Endodermal cell (in vitro differentiated cells): ENCODE measurements at regions not wholly inside any gene's neighbourhood (a gene's known extent, or its start where the extent isn't known, plus 50 kb on each side); places are given as distances from the start of the nearest gene placed in this dataset.

ENCODE experiments used
- DNase-seq: peaks from one replicate; pipeline ENCODE4 v3.0.0-alpha.2; 2017
- H3K27ac ChIP-seq: 2 replicates; pipeline ENCODE4 v1.5.1; 2013; ENCODE audit warnings: mild to moderate bottlenecking, low read depth, low read length, moderate library complexity
- H3K27me3 ChIP-seq: 2 replicates; pipeline ENCODE4 v1.6.1; 2013; ENCODE audit warnings: mild to moderate bottlenecking, low read length, moderate library complexity; ENCODE audit not compliant: insufficient read depth, control insufficient read depth, poor library complexity, severe bottlenecking
- H3K36me3 ChIP-seq: 2 replicates; pipeline ENCODE4 v1.7.0; 2013; ENCODE audit warnings: mild to moderate bottlenecking, low read length, moderate library complexity; ENCODE audit not compliant: control insufficient read depth, insufficient read depth
- H3K4me1 ChIP-seq: one replicate; pipeline ENCODE4 v1.7.0; 2013; ENCODE audit warnings: low read length; ENCODE audit not compliant: control insufficient read depth, insufficient read depth
- H3K4me3 ChIP-seq: 2 replicates; pipeline ENCODE4 v1.5.1; 2013; ENCODE audit warnings: mild to moderate bottlenecking, low read length, moderate library complexity
- H3K9ac ChIP-seq: 2 replicates; pipeline ENCODE4 v1.6.1; 2013; ENCODE audit warnings: mild to moderate bottlenecking, low read length, moderate library complexity; ENCODE audit not compliant: poor library complexity, severe bottlenecking; ENCODE audit errors: extremely low read depth
- H3K9me3 ChIP-seq: 2 replicates; pipeline ENCODE4 v1.6.1; 2013; ENCODE audit warnings: mild to moderate bottlenecking, low read length, moderate library complexity; ENCODE audit not compliant: control insufficient read depth
- H3K27ac Mint-ChIP-seq: 2 replicates; pipeline ENCODE4 v1.8.0; 2020; ENCODE audit warnings: mixed read lengths
- H3K27me3 Mint-ChIP-seq: 2 replicates; pipeline ENCODE4 v1.8.0; 2021; ENCODE audit warnings: mild to moderate bottlenecking, mixed read lengths; ENCODE audit not compliant: insufficient read depth
- H3K36me3 Mint-ChIP-seq: 2 replicates; pipeline ENCODE4 v1.8.0; 2020; ENCODE audit warnings: low read depth, mixed read lengths
- H3K4me1 Mint-ChIP-seq: 2 replicates; pipeline ENCODE4 v1.8.0; 2020; ENCODE audit warnings: mixed read lengths
- H3K4me3 Mint-ChIP-seq: 2 replicates; pipeline ENCODE4 v1.8.0; 2020; ENCODE audit warnings: mild to moderate bottlenecking, moderate library complexity, mixed read lengths
- H3K9me3 Mint-ChIP-seq: 2 replicates; pipeline ENCODE4 v1.8.0; 2020; ENCODE audit warnings: mild to moderate bottlenecking, mixed read lengths
- WGBS, 2 experiments: methylation state at CpG; one replicate each; pipeline versions ENCODE4 v1.1.5 to v1.1.7; 2013; ENCODE audit warnings: missing lambda C conversion rate in 2 of 2, mixed read lengths in 1 of 2; ENCODE audit not compliant: insufficient coverage in 1 of 2, insufficient read length in 1 of 2; 5-methylcytosine and 5-hydroxymethylcytosine counted together
- TF ChIP-seq, protein P1 (sequence below): fragments of 200-600 bp; sonication (generic); conservative IDR thresholded peaks from 2 replicates; pipeline ENCODE4 v1.5.0; 2021; ENCODE audit warnings: antibody characterized with exemption, mild to moderate bottlenecking

DNA sequence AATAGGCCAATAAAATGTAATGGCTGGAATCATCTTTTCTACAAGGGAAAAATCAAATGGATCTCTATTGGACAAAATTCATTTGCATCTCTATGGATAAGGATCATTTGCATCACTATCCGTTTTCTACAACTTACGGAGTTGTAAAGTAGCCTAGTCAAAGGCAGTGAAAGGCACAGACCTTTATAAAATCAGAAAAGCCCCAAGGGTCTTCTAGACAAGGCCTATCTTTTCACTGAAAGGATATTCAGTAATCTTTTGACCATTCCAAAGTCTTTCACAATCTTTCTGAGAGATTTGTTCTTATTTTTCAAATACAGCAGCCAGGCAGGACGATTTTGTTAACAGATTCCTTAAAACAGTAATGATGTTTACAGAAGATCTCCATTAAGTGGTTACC, 119.5 kb upstream of the JADE1 start:
- WGBS, 2 experiments, result 69 to 78% methylated on average over 2 to 3 of the region's 3 CpGs
- Histone ChIP-seq H3K9me3 (peaks cover 33% of the 10 kb centered on the region), H3K4me1 (no peaks in the 10 kb centered on the region), H3K36me3 (no peaks in the 10 kb centered on the region), H3K27ac (no peak overlapping the region), H3K9ac (no peak overlapping the region), H3K4me3 (no peak overlapping the region), H3K27me3 (no peaks in the 10 kb centered on the region)
- Mint-ChIP-seq H3K36me3 (peaks cover 2% of the 10 kb centered on the region), H3K4me3 (no peak overlapping the region), H3K27ac (no peak overlapping the region), H3K27me3 (no peaks in the 10 kb centered on the region), H3K4me1 (peaks cover 11% of the 10 kb centered on the region), H3K9me3 (peaks cover 31% of the 10 kb centered on the region)
- TF ChIP-seq, protein P1, sequence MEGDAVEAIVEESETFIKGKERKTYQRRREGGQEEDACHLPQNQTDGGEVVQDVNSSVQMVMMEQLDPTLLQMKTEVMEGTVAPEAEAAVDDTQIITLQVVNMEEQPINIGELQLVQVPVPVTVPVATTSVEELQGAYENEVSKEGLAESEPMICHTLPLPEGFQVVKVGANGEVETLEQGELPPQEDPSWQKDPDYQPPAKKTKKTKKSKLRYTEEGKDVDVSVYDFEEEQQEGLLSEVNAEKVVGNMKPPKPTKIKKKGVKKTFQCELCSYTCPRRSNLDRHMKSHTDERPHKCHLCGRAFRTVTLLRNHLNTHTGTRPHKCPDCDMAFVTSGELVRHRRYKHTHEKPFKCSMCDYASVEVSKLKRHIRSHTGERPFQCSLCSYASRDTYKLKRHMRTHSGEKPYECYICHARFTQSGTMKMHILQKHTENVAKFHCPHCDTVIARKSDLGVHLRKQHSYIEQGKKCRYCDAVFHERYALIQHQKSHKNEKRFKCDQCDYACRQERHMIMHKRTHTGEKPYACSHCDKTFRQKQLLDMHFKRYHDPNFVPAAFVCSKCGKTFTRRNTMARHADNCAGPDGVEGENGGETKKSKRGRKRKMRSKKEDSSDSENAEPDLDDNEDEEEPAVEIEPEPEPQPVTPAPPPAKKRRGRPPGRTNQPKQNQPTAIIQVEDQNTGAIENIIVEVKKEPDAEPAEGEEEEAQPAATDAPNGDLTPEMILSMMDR, result no peak
- no peak for DNase-seq

DNA sequence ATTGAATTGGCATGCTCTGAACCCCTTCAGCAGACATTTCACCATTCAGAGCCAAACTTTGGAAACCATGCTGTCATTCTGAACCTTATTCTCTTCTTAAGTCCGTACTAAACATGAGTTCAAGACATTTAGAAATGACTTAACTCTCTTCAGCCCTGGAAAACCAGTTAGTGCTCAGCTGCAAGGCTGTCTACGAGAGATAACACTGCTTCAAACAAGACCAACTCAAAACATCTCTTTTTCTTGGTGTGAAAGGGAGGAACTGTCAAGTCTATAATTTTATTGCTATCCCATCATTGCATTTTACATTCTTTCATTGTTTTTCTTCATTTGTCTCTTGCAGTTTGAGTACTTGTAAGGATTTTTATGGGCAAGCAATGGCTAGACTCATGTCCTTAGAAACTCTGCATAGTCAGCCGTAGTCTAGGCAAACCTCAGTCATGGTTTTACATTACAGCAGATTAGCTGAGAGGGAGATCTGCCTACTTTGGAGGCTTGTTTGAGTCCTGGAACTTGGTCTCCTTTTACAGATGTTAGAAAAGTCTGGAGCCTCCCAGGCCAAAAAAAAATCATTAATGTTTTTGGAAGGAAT, 120.6 kb upstream of the JADE1 start:
- H3K9ac ChIP-seq, result no peak overlapping the region

DNA sequence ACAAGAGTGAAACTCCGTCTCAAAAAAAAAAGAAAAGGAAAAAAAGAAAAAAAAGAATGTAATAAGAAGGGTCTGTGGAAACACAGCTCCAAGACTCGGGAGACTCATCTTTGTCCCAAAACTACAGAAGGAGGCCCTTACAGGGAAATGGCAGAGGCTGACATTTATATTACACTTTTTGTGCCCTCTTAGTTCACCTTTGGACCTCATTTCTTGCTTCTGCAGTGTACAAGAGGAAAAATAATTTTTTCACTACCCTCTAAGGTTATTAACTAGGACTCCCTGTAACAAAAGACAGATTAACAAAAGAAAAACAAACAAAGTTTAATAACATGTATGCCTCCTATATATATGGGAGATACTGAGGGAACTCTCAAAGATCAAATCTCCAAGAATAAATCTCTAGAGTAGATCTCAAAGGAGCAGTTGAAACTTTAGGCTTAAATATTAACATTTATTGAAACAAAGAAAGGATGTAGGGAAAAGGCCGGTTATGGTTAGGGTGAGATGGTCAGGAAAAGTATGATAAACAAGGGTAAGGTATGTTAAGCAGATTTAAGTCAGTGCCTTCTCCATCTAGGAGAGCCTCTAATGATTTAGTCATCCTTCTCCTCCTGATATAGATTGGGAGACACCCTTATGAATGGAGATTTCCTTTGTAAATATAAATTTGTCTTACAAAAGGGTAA, 121.3 kb upstream of the JADE1 start:
- H3K27ac Mint-ChIP-seq, result no peak overlapping the region
- H3K36me3 Mint-ChIP-seq, result peaks cover 2% of the 10 kb centered on the region
- peaks cover 21% of the 10 kb centered on the region for H3K4me1 Mint-ChIP-seq
- H3K4me1 ChIP-seq, result no peaks in the 10 kb centered on the region
- H3K36me3 ChIP-seq, result no peaks in the 10 kb centered on the region
- no peak overlapping the region for H3K4me3 Mint-ChIP-seq
- DNase-seq, result no peak
- H3K9ac ChIP-seq, result no peak overlapping the region
- no peak overlapping the region for H3K4me3 ChIP-seq
- peaks cover 30% of the 10 kb centered on the region for H3K9me3 Mint-ChIP-seq
- peaks cover 3% of the 10 kb centered on the region for H3K27me3 Mint-ChIP-seq
- no peak overlapping the region for H3K27ac ChIP-seq
- no peaks in the 10 kb centered on the region for H3K27me3 ChIP-seq
- peaks cover 35% of the 10 kb centered on the region for H3K9me3 ChIP-seq
- 91 to 92% methylated on average over 2 to 3 of the region's 3 CpGs for WGBS, 2 experiments
- TF ChIP-seq, protein P1, result no peak

More for the DNA sequence above, 120.6 kb upstream of the JADE1 start:
- H3K9me3 ChIP-seq, result peaks cover 35% of the 10 kb centered on the region
- no peak overlapping the region for H3K4me3 ChIP-seq
- no peaks in the 10 kb centered on the region for H3K4me1 ChIP-seq
- no peaks in the 10 kb centered on the region for H3K27me3 ChIP-seq
- Mint-ChIP-seq H3K36me3 (peaks cover 2% of the 10 kb centered on the region), H3K4me3 (no peak overlapping the region), H3K27ac (no peak overlapping the region), H3K4me1 (peaks cover 15% of the 10 kb centered on the region), H3K27me3 (no peaks in the 10 kb centered on the region), H3K9me3 (peaks cover 31% of the 10 kb centered on the region)
- 93 to 100% methylated on average over 1 to 2 of the region's 3 CpGs for WGBS, 2 experiments
- no peak overlapping the region for H3K27ac ChIP-seq
- no peak for DNase-seq
- no peaks in the 10 kb centered on the region for H3K36me3 ChIP-seq
- TF ChIP-seq, protein P1, result no peak
